Muscle of leg (tissue), 3 donors: ENCODE measurements at regions not wholly inside any gene's neighbourhood (a gene's known extent, or its start where the extent isn't known, plus 50 kb on each side); places are given as distances from the start of the nearest gene placed in this dataset.

Source experiments
- DNase-seq: peaks from one replicate; pipeline ENCODE4 v3.0.0; 2013
- H3K27ac ChIP-seq: one replicate; pipeline ENCODE4 v1.5.1; 2013; ENCODE audit warnings: mild to moderate bottlenecking, low read length, control low read depth
- H3K27me3 ChIP-seq: one replicate; pipeline ENCODE4 v1.6.1; 2013; ENCODE audit warnings: low read length; ENCODE audit not compliant: control insufficient read depth, insufficient read depth
- H3K36me3 ChIP-seq: one replicate; pipeline ENCODE4 v1.6.1; 2013; ENCODE audit warnings: low read length; ENCODE audit not compliant: control insufficient read depth, insufficient read depth
- H3K4me1 ChIP-seq: one replicate; pipeline ENCODE4 v1.6.1; 2013; ENCODE audit warnings: low read length; ENCODE audit not compliant: control insufficient read depth, insufficient read depth
- H3K4me3 ChIP-seq: one replicate; pipeline ENCODE4 v1.5.1; 2013; ENCODE audit warnings: low read length, control low read depth
- H3K9me3 ChIP-seq: replicated peaks from 2 replicates; pipeline ENCODE4 v1.6.1; 2013; ENCODE audit warnings: low read depth, low read length; ENCODE audit not compliant: control insufficient read depth
- WGBS: methylation state at CpG from one replicate; pipeline ENCODE4 v1.1.5; 2013; ENCODE audit warnings: missing lambda C conversion rate; ENCODE audit not compliant: insufficient coverage; 5-methylcytosine and 5-hydroxymethylcytosine counted together

- H3K9me3 ChIP-seq: no peaks in the 10 kb centered on the region
- H3K27me3 ChIP-seq: no peaks in the 10 kb centered on the region
- no peak overlapping the region for H3K27ac ChIP-seq
- H3K36me3 ChIP-seq: no peaks in the 10 kb centered on the region
- DNase-seq: no peak
- H3K4me3 ChIP-seq: no peak overlapping the region
- no peaks in the 10 kb centered on the region for H3K4me1 ChIP-seq
These were observed 61.1 kb upstream of the MARCKS start for GRCh38 chr6:113796038-113796437.

- H3K36me3 ChIP-seq: no peaks in the 10 kb centered on the region
- H3K4me1 ChIP-seq: peaks cover 3% of the 10 kb centered on the region
- no peaks in the 10 kb centered on the region for H3K9me3 ChIP-seq
- H3K4me3 ChIP-seq: no peak overlapping the region
- no peaks in the 10 kb centered on the region for H3K27me3 ChIP-seq
- no peak for DNase-seq
- no peak overlapping the region for H3K27ac ChIP-seq
These were observed 54.4 kb upstream of the MARCKS start for GRCh38 chr6:113802779-113803178.

- 33% methylated on average over 3 of the region's 7 CpGs for WGBS
- H3K9me3 ChIP-seq: no peaks in the 10 kb centered on the region
- H3K36me3 ChIP-seq: no peaks in the 10 kb centered on the region
- no peaks in the 10 kb centered on the region for H3K27me3 ChIP-seq
- H3K4me1 ChIP-seq: peaks cover 3% of the 10 kb centered on the region
- peak overlapping the region; percentile 85 for H3K27ac ChIP-seq
- peak; percentile 57 for DNase-seq
- H3K4me3 ChIP-seq: no peak overlapping the region
These were observed 51.9 kb upstream of the MARCKS start for GRCh38 chr6:113805173-113805790.

- Histone ChIP-seq H3K36me3 (no peaks in the 10 kb centered on the region), H3K9me3 (no peaks in the 10 kb centered on the region), H3K27ac (peak overlapping the region; percentile 85), H3K4me1 (peaks cover 3% of the 10 kb centered on the region), H3K4me3 (no peak overlapping the region), H3K27me3 (no peaks in the 10 kb centered on the region)
- peak; percentile 92 for DNase-seq
- WGBS: 0% methylated on average over 2 of the region's 6 CpGs
These were observed 51.2 kb upstream of the MARCKS start for GRCh38 chr6:113805811-113806495.
